HG03066 (cell line): ENCODE measurements at regions not wholly inside any gene's neighbourhood (a gene's known extent, or its start where the extent isn't known, plus 50 kb on each side); places are given as distances from the start of the nearest gene placed in this dataset.
A peak's percentile ranks its signal among the peaks of the same experiment; 100 is the strongest.
"Not testable (repeated sequence)": the region's sequence is repeated elsewhere in the genome, so short reads cannot be mapped to it uniquely, and the experiment has no call there.

Source experiments
- ATAC-seq: cut with Tn5 transposase; IDR thresholded peaks from one replicate; pipeline ENCODE4 v1.9.1; 2021; ENCODE audit warnings: low read depth; ENCODE audit not compliant: unreplicated experiment

DNA sequence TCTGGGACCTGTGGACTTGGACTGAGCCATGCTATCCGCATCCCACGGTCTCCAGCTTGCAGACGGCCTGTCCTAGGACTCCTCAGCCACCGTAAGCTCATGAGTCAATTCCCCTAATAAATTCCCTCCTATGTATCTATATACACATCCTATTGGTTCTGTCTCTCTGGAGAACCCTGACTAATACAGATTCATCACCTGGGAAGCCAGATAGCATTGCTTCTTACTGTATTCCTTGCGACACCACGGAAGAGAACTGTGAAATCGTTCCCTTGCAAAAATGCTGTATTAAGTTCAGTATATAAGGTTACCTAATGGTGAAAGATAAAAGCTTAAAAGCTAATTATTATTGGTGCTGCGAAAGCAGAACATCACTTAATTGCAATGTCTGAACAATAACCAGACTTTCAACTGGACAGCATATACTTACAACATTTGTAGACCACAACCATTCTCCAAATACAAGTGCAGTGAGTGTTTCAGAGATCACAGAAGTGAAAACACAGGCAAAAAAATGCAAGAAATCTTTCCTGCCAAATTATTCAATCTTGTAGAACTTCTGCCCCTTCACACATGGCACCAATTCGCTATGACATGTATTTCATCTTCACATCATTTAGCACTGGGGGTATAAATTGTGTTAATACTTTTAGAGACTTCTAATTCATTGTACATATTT is 352.9 kb downstream of the TXNL1 start:
- no peak for ATAC-seq

DNA sequence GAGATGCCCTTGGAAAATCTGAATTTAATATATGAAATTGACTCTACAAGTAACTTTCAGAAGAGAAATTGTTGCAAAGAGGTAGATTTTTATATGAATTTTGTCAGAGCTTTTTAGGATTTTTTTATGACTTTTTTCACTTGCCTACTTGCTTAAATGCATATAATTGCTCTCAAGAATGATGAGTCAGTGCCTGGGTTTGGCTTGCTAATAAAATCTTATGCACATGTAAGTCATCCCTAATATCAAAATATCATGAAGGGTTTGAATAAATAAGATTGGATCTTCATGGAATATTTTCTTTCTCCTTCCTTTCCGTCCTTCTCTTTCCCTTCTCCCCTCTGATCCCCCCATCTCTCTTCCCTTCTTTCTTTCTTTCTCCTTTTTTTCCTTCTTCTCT is 354.1 kb downstream of the TXNL1 start:
- no peak for ATAC-seq

DNA sequence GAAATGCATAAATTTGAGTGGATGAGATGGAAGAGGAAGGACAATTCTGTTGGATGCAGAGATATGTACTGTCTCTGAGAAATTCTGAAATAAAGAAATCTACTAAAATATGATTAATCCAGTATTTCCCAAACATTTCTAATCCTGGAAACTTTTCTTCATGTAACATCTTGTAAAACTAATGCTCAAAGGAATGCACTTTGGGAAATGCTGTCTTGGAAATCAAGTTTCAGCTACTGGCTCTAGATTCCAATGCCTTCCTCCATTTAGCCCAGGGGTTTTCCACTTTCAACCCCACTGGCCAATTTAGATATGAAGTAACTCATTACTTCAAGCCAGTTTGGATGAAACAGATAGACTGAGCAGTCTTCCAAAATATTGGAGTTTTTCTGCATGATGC is 355.1 kb downstream of the TXNL1 start:
- ATAC-seq, result no peak

DNA sequence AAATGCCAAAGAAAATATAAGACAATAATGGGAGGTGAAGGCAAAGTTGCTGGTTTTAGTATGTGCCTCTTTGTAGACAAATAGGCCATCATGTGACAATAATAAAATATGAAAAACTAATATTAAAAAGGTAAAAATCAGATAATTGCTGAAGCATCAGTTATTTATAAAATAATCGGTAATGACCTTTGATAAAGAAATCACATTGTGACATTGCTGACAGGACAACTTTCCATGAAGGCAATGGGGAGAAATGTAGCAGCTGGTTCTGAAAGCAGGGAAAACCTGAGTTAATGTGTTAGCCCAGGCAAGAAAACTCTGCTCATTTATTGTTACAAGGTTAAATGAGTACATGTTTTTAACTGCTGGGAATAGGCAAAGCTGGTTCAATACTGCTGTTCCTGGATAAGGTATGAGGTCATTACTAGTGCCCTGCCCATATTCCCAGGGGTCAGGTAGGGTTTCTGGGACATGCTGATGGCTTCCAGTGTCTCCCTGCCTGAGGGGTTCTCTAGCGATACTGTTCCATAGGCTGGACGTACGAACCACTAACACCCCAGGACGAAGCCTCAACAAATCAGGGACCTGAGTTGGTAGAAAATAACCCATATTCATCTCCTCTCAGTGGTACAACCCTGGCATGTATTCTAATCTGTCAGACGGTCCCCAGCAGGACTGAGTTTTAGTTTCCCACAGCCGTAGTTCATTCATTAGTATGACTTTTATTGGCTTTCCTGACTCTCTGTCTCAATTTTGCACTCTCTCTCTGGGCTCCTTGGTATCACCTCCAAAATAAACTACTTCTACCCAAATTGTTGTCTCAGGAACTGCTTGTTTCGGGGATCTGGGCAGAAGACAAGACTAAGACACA is 355.9 kb downstream of the TXNL1 start:
- ATAC-seq, result no peak

DNA sequence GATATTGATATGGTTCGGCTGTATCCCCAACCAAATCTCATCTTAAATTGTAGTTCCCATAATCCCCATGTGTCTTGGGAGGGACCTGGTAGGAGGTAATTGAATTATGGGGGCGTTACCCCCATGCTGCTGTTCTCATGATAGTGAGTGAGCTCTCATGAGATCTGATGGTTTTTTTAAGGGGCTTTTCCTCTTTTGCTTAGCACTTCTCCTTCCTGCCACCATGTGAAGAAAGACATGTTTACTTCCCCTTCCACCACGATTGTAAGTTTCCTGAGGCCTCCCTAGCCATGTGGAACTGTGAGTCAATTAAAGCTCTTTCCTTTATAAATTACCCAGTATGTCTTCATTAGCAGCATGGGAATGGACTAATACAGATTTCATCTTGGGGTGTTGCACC is 358.6 kb downstream of the TXNL1 start:
- ATAC-seq, result not testable (repeated sequence)

DNA sequence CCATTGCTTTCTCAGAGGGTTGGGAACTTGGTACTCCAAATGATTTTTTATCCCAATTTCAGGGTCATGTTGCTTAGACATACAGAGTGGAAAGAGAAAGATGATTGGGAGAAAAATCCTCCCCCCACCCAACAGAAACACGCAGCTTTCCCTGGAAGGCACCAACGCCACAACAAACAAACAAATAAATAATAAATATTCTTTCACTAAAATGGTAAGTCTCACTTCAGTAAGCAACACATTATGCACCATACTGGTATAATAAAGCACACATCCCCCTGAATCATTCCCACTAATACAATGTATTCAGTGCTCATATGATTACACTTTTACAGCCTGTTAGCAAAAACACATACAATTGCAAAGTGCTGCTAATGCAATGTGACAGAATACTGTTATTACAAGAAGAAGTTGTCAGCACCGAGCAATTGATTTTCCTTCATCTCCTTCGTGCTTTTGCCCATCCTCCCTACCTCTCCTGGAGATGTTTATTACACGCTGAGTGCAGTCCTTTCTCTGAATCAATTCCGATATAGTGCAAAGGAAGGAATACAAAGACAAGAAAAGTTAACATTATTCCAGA is 359.9 kb downstream of the TXNL1 start:
- ATAC-seq, result no peak

DNA sequence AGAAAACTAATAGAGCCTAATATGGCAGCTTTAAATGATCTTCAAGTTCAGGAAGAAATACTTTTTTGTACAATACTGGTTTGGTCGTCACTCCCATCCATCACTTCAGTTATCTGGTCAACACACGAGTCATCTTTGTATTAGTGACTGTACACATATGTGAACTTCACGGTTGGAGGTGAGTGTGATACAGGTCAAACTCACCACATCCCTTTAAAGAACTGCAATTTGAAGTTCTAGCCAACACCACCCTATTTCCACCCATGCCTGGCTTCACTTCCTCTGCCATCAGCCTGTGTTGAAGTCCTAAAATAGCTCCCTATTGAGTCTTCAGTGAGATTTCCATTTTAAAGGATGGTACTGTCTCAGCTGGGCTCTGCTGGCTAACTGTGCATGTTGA is 361.9 kb downstream of the TXNL1 start:
- ATAC-seq, result no peak

DNA sequence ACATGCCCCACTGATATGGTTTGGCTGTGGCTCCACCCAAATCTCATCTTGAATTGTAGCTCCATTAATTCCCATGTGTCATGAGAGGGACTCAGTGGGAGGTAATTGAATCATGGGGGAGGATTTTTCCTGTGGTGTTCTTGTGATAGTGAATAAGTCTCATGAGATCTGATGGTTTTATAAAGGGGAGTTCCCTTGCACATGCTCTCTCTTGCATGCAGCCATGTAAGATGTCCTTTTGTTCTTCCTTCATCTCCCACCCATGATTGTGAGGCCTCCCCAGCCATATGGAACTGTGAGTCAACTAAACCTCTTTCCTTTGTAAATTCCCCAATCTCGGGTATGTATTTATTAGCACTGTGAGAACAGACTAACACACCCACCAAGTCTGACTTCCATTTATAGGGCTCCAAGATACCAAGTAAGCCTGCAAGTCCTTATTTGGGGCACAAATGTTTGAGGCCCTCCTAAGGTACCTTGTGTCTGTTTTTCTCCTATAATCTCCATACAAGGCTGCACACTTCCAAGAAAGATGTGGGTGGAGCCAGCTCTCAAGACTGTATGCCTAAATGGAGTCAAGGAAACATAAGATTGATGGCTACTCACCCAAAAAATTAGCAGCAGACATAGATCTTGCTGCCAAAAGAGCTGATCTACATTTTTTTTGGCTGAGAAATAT is 364.7 kb downstream of the TXNL1 start:
- ATAC-seq, result no peak

DNA sequence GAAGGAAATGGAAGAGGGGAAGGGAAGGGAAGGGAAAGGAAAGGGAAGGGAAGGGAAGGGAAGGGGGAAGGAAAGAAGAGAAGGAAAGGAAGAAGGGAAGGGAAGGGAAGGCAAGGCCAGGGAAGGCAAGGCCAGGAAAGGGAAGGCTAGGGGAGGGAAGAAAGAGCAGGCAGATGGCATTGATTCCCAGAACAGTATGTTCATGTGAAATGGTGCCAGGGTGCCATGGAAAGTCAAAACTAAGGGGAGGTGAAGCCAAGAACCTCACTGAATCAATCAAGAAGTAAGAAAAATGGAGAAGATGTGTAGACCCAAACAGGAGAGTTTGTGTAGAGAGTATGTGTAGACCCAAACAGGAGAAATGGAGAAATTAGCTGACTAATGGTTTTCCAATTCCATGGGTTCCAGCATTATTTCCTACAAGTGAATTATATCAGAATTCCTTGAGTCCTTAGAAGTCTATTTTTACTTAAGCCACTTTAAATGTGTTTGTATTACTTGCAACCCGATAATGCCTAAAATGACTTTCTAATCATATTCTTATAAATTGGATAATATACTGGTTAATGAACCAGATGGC is 367.6 kb downstream of the TXNL1 start:
- ATAC-seq, result no peak

DNA sequence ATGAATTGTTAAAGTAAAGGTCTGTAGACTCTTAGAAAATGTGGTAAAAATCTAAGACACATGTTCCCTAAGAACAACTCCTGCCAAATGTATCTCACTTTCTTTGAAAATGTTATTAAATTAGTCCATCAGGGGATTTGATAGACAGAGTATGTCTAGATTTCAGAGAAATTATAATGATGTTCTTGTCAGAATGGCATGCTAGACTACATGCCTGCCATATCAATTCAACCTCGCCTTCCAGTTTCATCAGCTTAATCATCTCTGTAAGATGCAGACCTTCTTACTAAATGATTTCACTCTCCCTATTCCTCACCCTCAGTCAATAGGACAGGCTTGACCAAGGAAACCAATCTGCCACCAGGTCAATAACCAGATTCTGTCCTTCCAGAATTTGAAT is 368.4 kb downstream of the TXNL1 start:
- no peak for ATAC-seq

DNA sequence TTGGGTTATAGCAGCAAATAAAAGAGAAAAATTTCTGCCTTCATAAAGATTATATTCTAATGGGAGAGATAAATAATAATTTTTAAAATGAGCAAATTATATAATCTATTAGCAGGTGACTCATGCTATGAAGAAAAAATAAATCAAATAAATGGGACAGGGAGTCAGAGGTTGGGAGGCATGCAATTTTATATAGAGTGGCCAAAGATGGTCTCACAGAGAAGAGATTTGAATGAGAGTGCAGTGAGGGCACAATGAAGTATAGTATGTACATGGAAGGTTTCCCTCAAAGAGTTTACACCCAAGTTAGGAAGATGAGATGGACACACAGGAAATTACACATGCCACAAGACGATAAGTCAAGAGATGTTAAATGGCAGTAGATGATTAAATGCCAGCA is 369.4 kb downstream of the TXNL1 start:
- ATAC-seq, result no peak

DNA sequence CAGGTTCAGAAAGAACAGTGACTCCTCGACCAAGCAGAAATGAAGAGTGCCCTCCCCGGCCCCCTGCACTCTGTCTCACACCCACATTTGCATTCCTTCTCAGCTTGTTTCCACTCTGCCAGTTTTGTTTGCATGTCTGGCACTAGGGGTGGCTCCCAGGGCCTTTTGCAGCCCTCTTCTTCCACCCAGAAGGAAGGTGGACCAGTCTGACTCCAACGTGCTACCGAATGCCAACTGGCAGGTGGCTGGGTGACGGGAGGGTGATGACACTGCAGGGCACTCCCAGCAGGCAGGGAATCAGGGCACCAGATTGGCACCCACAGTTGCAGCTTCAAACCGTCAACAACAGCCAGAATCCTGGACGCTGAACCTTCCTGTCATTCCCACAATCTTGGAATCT is 371.1 kb downstream of the TXNL1 start:
- no peak for ATAC-seq

DNA sequence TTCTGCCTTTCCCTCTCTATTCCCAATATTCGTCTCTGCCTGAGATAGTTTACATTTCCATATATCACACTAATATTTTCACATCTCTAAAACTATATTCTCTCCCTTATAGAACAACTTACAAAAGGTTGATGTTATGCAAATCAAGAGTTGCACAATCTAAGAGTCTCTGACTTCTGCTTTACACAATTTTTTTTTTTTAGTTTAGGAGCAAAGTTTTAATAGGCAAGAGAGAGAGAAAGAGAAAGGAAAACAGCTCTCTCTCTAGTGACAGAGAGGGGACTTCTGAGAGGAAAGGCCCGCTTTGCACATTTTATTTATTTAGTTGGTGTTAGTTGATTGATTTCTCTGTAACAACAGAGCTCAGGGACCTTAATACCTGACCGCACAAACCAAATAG is 380.2 kb downstream of the TXNL1 start:
- ATAC-seq, result no peak

DNA sequence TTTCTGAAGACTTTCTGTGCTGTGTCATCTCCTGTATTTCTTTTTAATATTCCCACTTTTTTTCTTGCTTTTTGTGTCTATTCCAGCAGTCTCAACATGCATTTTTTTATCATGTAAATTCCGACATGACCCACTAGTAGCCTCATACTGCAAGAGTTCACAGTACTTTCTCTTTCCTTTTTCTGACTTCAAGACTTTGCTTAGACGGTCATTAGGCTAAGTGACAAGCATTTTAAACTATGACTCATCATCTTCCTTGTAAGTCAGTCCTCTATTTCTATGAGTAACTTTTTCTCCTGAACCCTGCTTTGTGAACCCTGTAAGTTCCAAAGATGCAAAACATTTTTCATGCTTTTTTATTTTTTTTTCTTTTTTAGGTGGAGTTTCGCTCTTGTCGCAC is 381.2 kb downstream of the TXNL1 start:
- ATAC-seq, result peak; percentile 95

DNA sequence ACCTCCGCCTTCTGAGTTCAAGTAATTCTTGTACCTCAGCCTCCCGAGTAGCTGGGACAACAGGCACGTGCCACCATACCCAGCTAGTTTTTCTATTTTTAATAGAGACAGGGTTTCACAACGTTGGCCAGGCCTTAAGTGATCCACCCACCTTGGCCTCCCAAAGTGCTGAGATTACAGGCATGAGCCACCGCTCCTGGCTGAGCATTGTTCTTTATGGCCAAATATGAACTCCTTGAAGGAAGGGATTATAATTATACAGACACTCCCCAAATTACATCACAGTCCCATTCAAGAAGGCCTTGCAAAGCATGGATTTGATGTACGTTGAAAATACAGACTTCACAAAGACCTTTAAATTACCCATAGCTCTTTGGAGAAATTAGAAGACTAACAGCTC is 381.7 kb downstream of the TXNL1 start:
- no peak for ATAC-seq

DNA sequence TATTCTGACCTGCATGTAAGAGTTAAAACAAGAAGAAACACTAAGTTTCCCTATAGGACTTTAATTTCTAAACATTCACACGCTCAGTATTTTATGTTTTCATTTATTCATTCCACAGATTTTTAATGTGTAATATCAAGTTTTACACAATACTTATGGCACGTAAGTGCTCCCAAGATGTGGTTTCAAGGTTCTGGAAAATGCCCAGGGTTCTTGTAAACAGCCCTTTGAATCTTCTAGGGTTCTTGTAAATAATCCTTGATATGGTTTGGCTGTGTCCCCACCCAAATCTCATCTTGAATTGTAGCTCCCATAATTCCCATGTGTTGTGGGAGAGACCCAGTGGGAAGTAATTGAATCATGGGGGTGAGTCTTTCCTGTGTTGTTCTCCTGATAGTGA is 383.0 kb downstream of the TXNL1 start:
- no peak for ATAC-seq

DNA sequence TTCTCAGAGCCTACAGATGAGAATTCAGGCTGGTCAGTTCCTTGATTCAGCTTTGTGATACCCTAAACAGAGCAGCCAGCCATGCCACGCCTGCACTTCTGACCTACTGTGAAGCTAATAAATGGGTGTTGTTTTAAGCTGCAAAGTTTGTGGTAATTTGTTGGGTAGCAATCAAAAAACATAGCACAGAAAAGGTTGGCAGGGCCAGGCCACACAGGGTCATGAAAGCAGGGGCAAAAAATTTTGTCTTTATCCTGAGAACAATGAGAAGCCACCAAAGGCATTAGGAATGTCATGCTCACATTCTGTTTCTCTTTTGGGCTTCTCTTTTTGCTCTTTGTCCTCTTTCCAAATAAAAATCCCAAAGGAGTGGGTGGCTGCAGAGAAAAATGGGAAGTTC is 385.9 kb downstream of the TXNL1 start:
- ATAC-seq, result no peak

DNA sequence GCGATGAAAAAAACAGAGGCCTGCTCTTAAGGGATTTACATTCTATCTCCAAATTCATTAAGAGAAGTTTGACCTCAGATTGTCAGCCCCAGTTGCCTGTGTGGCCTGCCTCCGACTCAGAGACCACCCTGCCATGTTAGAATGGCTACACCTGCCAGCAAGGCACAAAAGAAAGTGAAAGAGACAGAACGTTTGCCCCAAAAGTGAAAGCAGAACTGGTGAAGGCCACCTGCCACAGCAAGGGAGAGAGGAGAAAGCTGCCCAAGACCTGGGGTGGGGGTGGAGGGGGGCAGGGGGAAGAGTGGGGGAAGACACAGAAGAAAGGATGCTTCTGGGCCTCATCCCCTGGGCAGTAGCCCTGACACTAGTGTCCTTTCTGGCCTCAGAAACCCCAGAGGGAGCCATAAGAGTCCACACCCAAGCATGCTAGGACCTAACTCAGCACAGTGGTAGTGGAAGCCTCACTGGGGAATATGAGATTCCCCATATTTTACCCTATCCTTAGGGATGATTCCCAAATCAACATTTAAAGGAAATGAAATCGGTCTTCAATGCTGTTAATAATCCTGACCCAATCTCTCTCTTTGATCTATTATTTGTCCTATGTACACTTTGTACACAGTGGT is 389.7 kb downstream of the TXNL1 start:
- peak; percentile 96 for ATAC-seq

DNA sequence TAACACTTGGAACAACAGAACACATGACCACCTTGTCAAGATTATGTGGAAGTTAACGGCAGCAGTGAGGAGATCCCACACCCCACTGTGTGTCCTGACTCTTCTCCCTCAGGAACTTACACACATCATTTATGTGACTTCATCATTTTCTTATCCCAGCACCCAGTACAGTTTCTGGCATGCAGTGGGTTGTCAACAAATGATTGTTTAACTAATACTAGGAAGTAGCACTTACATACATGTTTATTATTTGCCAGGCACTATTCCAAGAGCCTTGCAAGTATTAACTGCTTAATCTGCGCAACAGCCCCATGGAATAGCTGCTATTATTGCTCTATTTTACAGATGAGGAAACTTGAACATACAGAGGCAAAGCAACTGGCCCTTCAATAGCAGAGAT is 391.5 kb downstream of the TXNL1 start:
- ATAC-seq, result no peak

DNA sequence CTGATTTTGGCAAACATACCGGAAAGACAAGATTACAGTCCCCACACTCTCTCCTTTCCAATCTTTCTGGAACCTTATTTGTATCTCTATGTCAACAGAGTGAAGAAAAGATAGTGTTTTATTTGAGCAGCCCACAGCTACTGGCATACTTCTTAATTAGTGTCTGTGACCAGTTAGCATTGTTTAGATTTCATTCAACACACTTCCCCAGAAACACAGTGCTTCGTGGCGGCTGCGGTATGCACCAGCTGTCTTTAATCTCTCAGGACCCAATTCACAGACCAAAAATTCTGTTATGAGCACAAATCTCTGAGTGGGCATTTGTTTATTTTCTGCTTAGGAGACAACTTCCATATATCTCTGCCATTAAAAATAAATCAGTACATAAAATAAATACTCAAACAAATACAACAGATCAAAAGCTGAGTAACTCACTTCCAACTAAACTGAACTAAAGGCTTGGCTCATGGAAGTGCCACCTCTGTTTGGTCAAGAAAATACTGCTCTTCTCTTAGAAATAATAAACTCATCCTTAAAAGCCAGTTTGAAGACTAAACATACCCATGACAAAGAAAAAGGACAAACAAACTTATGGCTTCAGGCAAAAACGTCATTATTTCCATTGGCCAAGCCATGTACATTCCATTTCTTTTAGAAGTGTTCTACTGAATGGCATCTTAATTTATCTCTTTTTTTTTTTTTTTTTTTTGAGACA is 392.4 kb downstream of the TXNL1 start:
- ATAC-seq, result no peak
